ENCODE measurements at regions not wholly inside any gene's neighbourhood (a gene's known extent, or its start where the extent isn't known, plus 50 kb on each side); places are given as distances from the start of the nearest gene placed in this dataset.
"Not testable (repeated sequence)": the region's sequence is repeated elsewhere in the genome, so short reads cannot be mapped to it uniquely, and the experiment has no call there.

GRCh38 chr2:34677119-34677531 lies 1078.0 kb upstream of the FAM98A start:
- not testable (repeated sequence) for TF ChIP-seq CTCF, POLR2A (IDR thresholded peaks at IDR 0.05)
